ENCODE measurements at regions not wholly inside any gene's neighbourhood (a gene's known extent, or its start where the extent isn't known, plus 50 kb on each side); places are given as distances from the start of the nearest gene placed in this dataset.

GRCh38 chr20:55142932-55143331 is 667.5 kb downstream of the DOK5 start:
- H3K27me3 ChIP-seq (ENCODE audit: control insufficient read depth in 1 of 2, insufficient read depth in 1 of 2, low read length in 2 of 2), result no peaks in the 10 kb centered on the region
- H2BK5ac ChIP-seq (ENCODE audit: low read depth, low read length, poor library complexity, severe bottlenecking), result no peak overlapping the region
- H3K4me2 ChIP-seq (ENCODE audit: low read length, poor library complexity, severe bottlenecking), result no peak overlapping the region
- no peak overlapping the region for H2BK15ac ChIP-seq (ENCODE audit: low read depth, poor library complexity, severe bottlenecking)
- no peak overlapping the region for H4K8ac ChIP-seq (ENCODE audit: low read length)
- no peak overlapping the region for H2BK12ac ChIP-seq (ENCODE audit: low read length in 2 of 2)
- no peak overlapping the region for H3K9ac ChIP-seq (ENCODE audit: low read length)
- H4K91ac ChIP-seq (ENCODE audit: low read length), result no peak overlapping the region
- no peaks in the 10 kb centered on the region for H3K79me1 ChIP-seq (replicated peaks; ENCODE audit: low read length, poor library complexity, severe bottlenecking)
- WGBS, result 60% methylated on average over 5 of the region's 5 CpGs
- H3K9me3 ChIP-seq (ENCODE audit: control insufficient read depth, low read length), result no peaks in the 10 kb centered on the region
- no peak overlapping the region for H2AFZ ChIP-seq (ENCODE audit: low read depth, low read length)
- no peaks in the 10 kb centered on the region for H3K4me1 ChIP-seq (ENCODE audit: control insufficient read depth, insufficient read depth, low read depth, low read length)
- H3K4me3 ChIP-seq (ENCODE audit: insufficient read depth in 1 of 2, low read depth in 1 of 2, low read length in 2 of 2), result no peak overlapping the region
- H3K14ac ChIP-seq (ENCODE audit: low read length in 2 of 2), result no peak overlapping the region
- no peak overlapping the region for H3K18ac ChIP-seq (ENCODE audit: low read depth in 1 of 2, low read length in 2 of 2)
- H2AK5ac ChIP-seq (ENCODE audit: low read length, severe bottlenecking), result no peak overlapping the region
- DNase-seq, result no peak
- H3K4ac ChIP-seq (ENCODE audit: low read depth in 1 of 2, low read length in 2 of 2), result no peak overlapping the region
- no peak overlapping the region for H3K27ac ChIP-seq (ENCODE audit: low read length, poor library complexity, severe bottlenecking)
- H2BK120ac ChIP-seq (ENCODE audit: low read depth, low read length), result no peak overlapping the region
- no peaks in the 10 kb centered on the region for H3K36me3 ChIP-seq (ENCODE audit: control insufficient read depth in 1 of 2, insufficient read depth in 2 of 2, low read depth in 1 of 2, low read length in 2 of 2)
- H3K23ac ChIP-seq (ENCODE audit: low read length in 2 of 2), result no peak overlapping the region

DNA sequence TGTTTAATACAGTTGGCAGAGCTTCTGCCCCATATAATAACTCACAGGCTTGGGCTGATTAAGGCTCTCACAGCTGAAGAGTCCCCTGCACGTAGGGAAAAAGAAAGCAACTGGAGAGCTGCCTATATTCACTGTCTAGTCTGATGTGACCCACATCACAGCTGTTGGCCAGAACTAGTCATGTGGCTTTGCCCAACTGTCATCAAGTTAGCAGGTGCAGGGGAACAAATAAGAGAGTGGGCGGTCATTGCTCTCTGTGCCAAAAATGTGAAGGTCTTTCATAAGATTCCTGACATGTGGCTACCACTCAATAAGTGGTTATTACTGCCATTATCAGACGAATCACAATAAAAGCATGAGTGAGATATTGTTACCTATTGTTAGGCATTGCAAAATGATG is 665.2 kb downstream of the DOK5 start:
- Histone ChIP-seq H3K9ac (ENCODE audit: low read length) (no peak overlapping the region), H3K23ac (ENCODE audit: low read length in 2 of 2) (no peak overlapping the region), H3K27me3 (ENCODE audit: control insufficient read depth in 1 of 2, insufficient read depth in 1 of 2, low read length in 2 of 2) (no peaks in the 10 kb centered on the region), H3K36me3 (ENCODE audit: control insufficient read depth in 1 of 2, insufficient read depth in 2 of 2, low read depth in 1 of 2, low read length in 2 of 2) (no peaks in the 10 kb centered on the region), H3K18ac (ENCODE audit: low read depth in 1 of 2, low read length in 2 of 2) (no peak overlapping the region), H3K14ac (ENCODE audit: low read length in 2 of 2) (no peak overlapping the region), H3K4me1 (ENCODE audit: control insufficient read depth, insufficient read depth, low read depth, low read length) (no peaks in the 10 kb centered on the region), H2BK12ac (ENCODE audit: low read length in 2 of 2) (no peak overlapping the region), H4K8ac (ENCODE audit: low read length) (no peak overlapping the region), H2BK15ac (ENCODE audit: low read depth, poor library complexity, severe bottlenecking) (no peak overlapping the region), H3K79me1 (replicated peaks; ENCODE audit: low read length, poor library complexity, severe bottlenecking) (no peaks in the 10 kb centered on the region), H3K4ac (ENCODE audit: low read depth in 1 of 2, low read length in 2 of 2) (no peak overlapping the region), H2AK5ac (ENCODE audit: low read length, severe bottlenecking) (no peak overlapping the region), H2BK5ac (ENCODE audit: low read depth, low read length, poor library complexity, severe bottlenecking) (no peak overlapping the region), H3K4me2 (ENCODE audit: low read length, poor library complexity, severe bottlenecking) (no peak overlapping the region), H3K9me3 (ENCODE audit: control insufficient read depth, low read length) (no peaks in the 10 kb centered on the region), H3K27ac (ENCODE audit: low read length, poor library complexity, severe bottlenecking) (no peak overlapping the region), H2BK120ac (ENCODE audit: low read depth, low read length) (no peak overlapping the region), H2AFZ (ENCODE audit: low read depth, low read length) (no peak overlapping the region), H4K91ac (ENCODE audit: low read length) (no peak overlapping the region), H3K4me3 (ENCODE audit: insufficient read depth in 1 of 2, low read depth in 1 of 2, low read length in 2 of 2) (no peak overlapping the region)
- DNase-seq, result no peak
- 38% methylated on average over 2 of the region's 3 CpGs for WGBS

DNA sequence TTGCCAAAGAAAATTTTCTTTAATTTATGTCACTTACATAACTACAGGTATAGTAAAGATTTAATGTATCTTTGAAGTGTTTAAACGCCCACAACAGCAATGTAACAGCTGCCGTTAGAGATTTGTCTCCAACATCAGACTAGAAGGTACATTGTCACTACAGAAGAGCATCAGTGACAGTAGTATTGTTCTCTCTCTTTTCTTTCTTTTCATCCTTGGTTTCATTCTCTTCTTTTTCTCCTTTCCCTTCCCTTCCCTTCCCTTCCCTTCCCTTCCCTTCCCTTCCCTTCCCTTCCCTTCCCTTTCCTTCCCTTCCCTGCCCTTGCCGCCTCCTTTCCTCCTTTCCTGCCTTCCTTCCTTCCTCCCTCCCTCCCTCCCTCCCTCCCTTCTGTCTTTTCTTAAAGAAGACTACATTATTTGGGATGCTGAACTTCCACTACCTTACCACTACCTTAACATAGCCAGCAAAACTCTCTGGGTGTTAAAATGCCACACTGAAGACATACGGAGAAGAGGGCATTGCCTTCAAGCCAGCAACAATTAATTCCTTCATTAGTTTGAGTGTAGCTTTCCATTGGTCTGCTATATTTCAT is 663.9 kb downstream of the DOK5 start:
- no peak overlapping the region for H2BK12ac ChIP-seq (ENCODE audit: low read length in 2 of 2)
- no peak overlapping the region for H2BK15ac ChIP-seq (ENCODE audit: low read depth, poor library complexity, severe bottlenecking)
- H4K8ac ChIP-seq (ENCODE audit: low read length), result no peak overlapping the region
- H3K18ac ChIP-seq (ENCODE audit: low read depth in 1 of 2, low read length in 2 of 2), result no peak overlapping the region
- H3K27me3 ChIP-seq (ENCODE audit: control insufficient read depth in 1 of 2, insufficient read depth in 1 of 2, low read length in 2 of 2), result no peaks in the 10 kb centered on the region
- no peaks in the 10 kb centered on the region for H3K4me1 ChIP-seq (ENCODE audit: control insufficient read depth, insufficient read depth, low read depth, low read length)
- 61% methylated on average over 2 of the region's 4 CpGs for WGBS
- no peak overlapping the region for H3K9ac ChIP-seq (ENCODE audit: low read length)
- no peak overlapping the region for H2BK120ac ChIP-seq (ENCODE audit: low read depth, low read length)
- no peaks in the 10 kb centered on the region for H3K36me3 ChIP-seq (ENCODE audit: control insufficient read depth in 1 of 2, insufficient read depth in 2 of 2, low read depth in 1 of 2, low read length in 2 of 2)
- no peak overlapping the region for H3K14ac ChIP-seq (ENCODE audit: low read length in 2 of 2)
- H3K23ac ChIP-seq (ENCODE audit: low read length in 2 of 2), result no peak overlapping the region
- no peak overlapping the region for H3K4me3 ChIP-seq (ENCODE audit: insufficient read depth in 1 of 2, low read depth in 1 of 2, low read length in 2 of 2)
- H3K4me2 ChIP-seq (ENCODE audit: low read length, poor library complexity, severe bottlenecking), result no peak overlapping the region
- H2BK5ac ChIP-seq (ENCODE audit: low read depth, low read length, poor library complexity, severe bottlenecking), result no peak overlapping the region
- no peak overlapping the region for H3K27ac ChIP-seq (ENCODE audit: low read length, poor library complexity, severe bottlenecking)
- H2AK5ac ChIP-seq (ENCODE audit: low read length, severe bottlenecking), result no peak overlapping the region
- no peak overlapping the region for H4K91ac ChIP-seq (ENCODE audit: low read length)
- no peak for DNase-seq
- H2AFZ ChIP-seq (ENCODE audit: low read depth, low read length), result no peak overlapping the region
- H3K4ac ChIP-seq (ENCODE audit: low read depth in 1 of 2, low read length in 2 of 2), result no peak overlapping the region
- no peaks in the 10 kb centered on the region for H3K9me3 ChIP-seq (ENCODE audit: control insufficient read depth, low read length)
- no peaks in the 10 kb centered on the region for H3K79me1 ChIP-seq (replicated peaks; ENCODE audit: low read length, poor library complexity, severe bottlenecking)

- no peak overlapping the region for H3K4me3 ChIP-seq (ENCODE audit: insufficient read depth in 1 of 2, low read depth in 1 of 2, low read length in 2 of 2)
- H2BK12ac ChIP-seq (ENCODE audit: low read length in 2 of 2), result no peak overlapping the region
- no peak overlapping the region for H2AK5ac ChIP-seq (ENCODE audit: low read length, severe bottlenecking)
- H3K4me1 ChIP-seq (ENCODE audit: control insufficient read depth, insufficient read depth, low read depth, low read length), result no peaks in the 10 kb centered on the region
- no peak overlapping the region for H4K91ac ChIP-seq (ENCODE audit: low read length)
- H3K9ac ChIP-seq (ENCODE audit: low read length), result no peak overlapping the region
- H3K4me2 ChIP-seq (ENCODE audit: low read length, poor library complexity, severe bottlenecking), result no peak overlapping the region
- H2BK5ac ChIP-seq (ENCODE audit: low read depth, low read length, poor library complexity, severe bottlenecking), result no peak overlapping the region
- no peak overlapping the region for H4K8ac ChIP-seq (ENCODE audit: low read length)
- H2BK15ac ChIP-seq (ENCODE audit: low read depth, poor library complexity, severe bottlenecking), result no peak overlapping the region
- 51% methylated on average over 3 of the region's 3 CpGs for WGBS
- no peaks in the 10 kb centered on the region for H3K9me3 ChIP-seq (ENCODE audit: control insufficient read depth, low read length)
- no peak overlapping the region for H2BK120ac ChIP-seq (ENCODE audit: low read depth, low read length)
- no peaks in the 10 kb centered on the region for H3K79me1 ChIP-seq (replicated peaks; ENCODE audit: low read length, poor library complexity, severe bottlenecking)
- H3K4ac ChIP-seq (ENCODE audit: low read depth in 1 of 2, low read length in 2 of 2), result no peak overlapping the region
- H2AFZ ChIP-seq (ENCODE audit: low read depth, low read length), result no peak overlapping the region
- H3K14ac ChIP-seq (ENCODE audit: low read length in 2 of 2), result no peak overlapping the region
- no peak overlapping the region for H3K18ac ChIP-seq (ENCODE audit: low read depth in 1 of 2, low read length in 2 of 2)
- no peaks in the 10 kb centered on the region for H3K27me3 ChIP-seq (ENCODE audit: control insufficient read depth in 1 of 2, insufficient read depth in 1 of 2, low read length in 2 of 2)
- H3K36me3 ChIP-seq (ENCODE audit: control insufficient read depth in 1 of 2, insufficient read depth in 2 of 2, low read depth in 1 of 2, low read length in 2 of 2), result no peaks in the 10 kb centered on the region
- no peak overlapping the region for H3K23ac ChIP-seq (ENCODE audit: low read length in 2 of 2)
- DNase-seq, result no peak
- no peak overlapping the region for H3K27ac ChIP-seq (ENCODE audit: low read length, poor library complexity, severe bottlenecking)
Measured at GRCh38 chr20:55135923-55136322, 660.5 kb downstream of the DOK5 start.

Data from mesenchymal stem cell (in vitro differentiated cells and primary cell).